ENCODE measurements at regions not wholly inside any gene's neighbourhood (a gene's known extent, or its start where the extent isn't known, plus 50 kb on each side); places are given as distances from the start of the nearest gene placed in this dataset.

DNA sequence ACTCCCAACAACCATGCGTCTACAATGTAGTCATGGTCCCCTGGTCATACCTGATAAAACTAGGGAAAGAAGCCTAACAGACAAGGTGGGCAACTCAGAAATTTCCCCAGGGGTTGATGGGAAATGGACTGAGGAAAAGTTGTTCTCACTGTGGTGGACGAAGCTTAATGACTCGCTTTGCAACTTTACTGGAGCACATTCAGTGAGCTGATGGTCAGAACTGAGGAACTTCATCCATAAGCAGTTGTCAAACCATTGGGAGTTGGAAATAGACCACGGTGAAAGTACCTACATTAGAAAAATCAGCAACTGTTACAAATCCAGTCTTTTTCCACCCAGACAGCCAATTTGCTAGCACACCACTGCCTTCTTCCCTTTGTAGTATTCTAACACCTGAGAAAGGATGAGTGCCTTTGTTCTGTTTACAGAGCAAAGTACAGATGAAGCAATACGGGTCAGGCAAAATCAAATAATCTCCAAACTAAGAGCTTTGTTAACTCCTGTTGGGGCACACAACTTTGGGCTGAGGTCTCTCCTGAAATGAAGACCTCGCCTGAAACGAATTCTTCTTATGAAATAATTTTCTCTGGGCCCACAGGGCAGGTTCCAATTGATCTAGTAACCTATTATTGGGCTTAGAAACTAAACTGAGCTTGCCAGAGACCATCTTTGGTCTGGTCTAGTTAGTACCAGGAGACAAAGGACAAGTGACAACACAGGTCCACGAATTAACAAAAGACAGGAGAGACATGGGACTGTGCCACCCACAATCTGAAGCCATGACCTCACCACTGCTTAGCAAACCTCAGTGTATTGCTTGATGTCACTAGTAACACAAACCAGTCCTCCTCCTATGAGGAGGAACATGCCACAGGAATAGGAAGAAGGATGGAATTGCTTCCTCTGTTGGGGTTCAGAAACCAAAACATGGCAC is 58.9 kb upstream of the NFKB1 start (continued):
- no peak for TF ChIP-seq XRCC5 (optimal IDR thresholded peaks at IDR 0.05; ENCODE audit: low read length)
- TF ChIP-seq PPARG (CRISPR knock-in tag; conservative IDR thresholded peaks at IDR 0.05): peak; percentile 79
- 0 out of 2 replicates have a peak, but pooled peaks have one; percentile 33 for TF ChIP-seq MEF2D (CRISPR knock-in tag; IDR thresholded peaks at IDR 0.05)
- peak; percentile 71; the same call in 1 of the 2 replicates for TF ChIP-seq ZSCAN9 (CRISPR knock-in tag; IDR thresholded peaks at IDR 0.05; ENCODE audit: borderline replicate concordance)
- no peak for TF ChIP-seq GLI4 (CRISPR knock-in tag; IDR thresholded peaks at IDR 0.05; ENCODE audit: borderline replicate concordance)
- no peak for TF ChIP-seq ZNF619 (CRISPR knock-in tag; IDR thresholded peaks at IDR 0.05)
- TF ChIP-seq SMARCE1 (IDR thresholded peaks at IDR 0.05; ENCODE audit: borderline replicate concordance): no peak
- TF ChIP-seq, protein P1, sequence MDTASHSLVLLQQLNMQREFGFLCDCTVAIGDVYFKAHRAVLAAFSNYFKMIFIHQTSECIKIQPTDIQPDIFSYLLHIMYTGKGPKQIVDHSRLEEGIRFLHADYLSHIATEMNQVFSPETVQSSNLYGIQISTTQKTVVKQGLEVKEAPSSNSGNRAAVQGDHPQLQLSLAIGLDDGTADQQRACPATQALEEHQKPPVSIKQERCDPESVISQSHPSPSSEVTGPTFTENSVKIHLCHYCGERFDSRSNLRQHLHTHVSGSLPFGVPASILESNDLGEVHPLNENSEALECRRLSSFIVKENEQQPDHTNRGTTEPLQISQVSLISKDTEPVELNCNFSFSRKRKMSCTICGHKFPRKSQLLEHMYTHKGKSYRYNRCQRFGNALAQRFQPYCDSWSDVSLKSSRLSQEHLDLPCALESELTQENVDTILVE (CRISPR knock-in tag; IDR thresholded peaks at IDR 0.05): peak; percentile 62; the same call in 1 of the 2 replicates
- TF ChIP-seq ZNF558 (CRISPR knock-in tag; IDR thresholded peaks at IDR 0.05; ENCODE audit: borderline replicate concordance): no peak
- TF ChIP-seq KLF11 (CRISPR knock-in tag; IDR thresholded peaks at IDR 0.05): 0 out of 2 replicates have a peak, but pooled peaks have one; percentile 74
- TF ChIP-seq ATM (IDR thresholded peaks at IDR 0.05; ENCODE audit: borderline replicate concordance): no peak
- no peak for TF ChIP-seq ZNF10 (CRISPR knock-in tag; IDR thresholded peaks at IDR 0.05; ENCODE audit: borderline replicate concordance, low read depth)
- TF ChIP-seq, protein P2, sequence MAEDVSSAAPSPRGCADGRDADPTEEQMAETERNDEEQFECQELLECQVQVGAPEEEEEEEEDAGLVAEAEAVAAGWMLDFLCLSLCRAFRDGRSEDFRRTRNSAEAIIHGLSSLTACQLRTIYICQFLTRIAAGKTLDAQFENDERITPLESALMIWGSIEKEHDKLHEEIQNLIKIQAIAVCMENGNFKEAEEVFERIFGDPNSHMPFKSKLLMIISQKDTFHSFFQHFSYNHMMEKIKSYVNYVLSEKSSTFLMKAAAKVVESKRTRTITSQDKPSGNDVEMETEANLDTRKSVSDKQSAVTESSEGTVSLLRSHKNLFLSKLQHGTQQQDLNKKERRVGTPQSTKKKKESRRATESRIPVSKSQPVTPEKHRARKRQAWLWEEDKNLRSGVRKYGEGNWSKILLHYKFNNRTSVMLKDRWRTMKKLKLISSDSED (CRISPR knock-in tag; IDR thresholded peaks at IDR 0.05): no peak
- TF ChIP-seq, protein P3, sequence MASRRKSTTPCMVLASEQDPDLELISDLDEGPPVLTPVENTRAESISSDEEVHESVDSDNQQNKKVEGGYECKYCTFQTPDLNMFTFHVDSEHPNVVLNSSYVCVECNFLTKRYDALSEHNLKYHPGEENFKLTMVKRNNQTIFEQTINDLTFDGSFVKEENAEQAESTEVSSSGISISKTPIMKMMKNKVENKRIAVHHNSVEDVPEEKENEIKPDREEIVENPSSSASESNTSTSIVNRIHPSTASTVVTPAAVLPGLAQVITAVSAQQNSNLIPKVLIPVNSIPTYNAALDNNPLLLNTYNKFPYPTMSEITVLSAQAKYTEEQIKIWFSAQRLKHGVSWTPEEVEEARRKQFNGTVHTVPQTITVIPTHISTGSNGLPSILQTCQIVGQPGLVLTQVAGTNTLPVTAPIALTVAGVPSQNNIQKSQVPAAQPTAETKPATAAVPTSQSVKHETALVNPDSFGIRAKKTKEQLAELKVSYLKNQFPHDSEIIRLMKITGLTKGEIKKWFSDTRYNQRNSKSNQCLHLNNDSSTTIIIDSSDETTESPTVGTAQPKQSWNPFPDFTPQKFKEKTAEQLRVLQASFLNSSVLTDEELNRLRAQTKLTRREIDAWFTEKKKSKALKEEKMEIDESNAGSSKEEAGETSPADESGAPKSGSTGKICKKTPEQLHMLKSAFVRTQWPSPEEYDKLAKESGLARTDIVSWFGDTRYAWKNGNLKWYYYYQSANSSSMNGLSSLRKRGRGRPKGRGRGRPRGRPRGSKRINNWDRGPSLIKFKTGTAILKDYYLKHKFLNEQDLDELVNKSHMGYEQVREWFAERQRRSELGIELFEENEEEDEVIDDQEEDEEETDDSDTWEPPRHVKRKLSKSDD (CRISPR knock-in tag; IDR thresholded peaks at IDR 0.05; ENCODE audit: low read depth): no peak
- no peak for TF ChIP-seq RFX1 (IDR thresholded peaks at IDR 0.05)
- TF ChIP-seq ZNF614 (CRISPR knock-in tag; IDR thresholded peaks at IDR 0.05; ENCODE audit: borderline replicate concordance): 0 out of 2 replicates have a peak, but pooled peaks have one; percentile 28
- TF ChIP-seq, protein P4, sequence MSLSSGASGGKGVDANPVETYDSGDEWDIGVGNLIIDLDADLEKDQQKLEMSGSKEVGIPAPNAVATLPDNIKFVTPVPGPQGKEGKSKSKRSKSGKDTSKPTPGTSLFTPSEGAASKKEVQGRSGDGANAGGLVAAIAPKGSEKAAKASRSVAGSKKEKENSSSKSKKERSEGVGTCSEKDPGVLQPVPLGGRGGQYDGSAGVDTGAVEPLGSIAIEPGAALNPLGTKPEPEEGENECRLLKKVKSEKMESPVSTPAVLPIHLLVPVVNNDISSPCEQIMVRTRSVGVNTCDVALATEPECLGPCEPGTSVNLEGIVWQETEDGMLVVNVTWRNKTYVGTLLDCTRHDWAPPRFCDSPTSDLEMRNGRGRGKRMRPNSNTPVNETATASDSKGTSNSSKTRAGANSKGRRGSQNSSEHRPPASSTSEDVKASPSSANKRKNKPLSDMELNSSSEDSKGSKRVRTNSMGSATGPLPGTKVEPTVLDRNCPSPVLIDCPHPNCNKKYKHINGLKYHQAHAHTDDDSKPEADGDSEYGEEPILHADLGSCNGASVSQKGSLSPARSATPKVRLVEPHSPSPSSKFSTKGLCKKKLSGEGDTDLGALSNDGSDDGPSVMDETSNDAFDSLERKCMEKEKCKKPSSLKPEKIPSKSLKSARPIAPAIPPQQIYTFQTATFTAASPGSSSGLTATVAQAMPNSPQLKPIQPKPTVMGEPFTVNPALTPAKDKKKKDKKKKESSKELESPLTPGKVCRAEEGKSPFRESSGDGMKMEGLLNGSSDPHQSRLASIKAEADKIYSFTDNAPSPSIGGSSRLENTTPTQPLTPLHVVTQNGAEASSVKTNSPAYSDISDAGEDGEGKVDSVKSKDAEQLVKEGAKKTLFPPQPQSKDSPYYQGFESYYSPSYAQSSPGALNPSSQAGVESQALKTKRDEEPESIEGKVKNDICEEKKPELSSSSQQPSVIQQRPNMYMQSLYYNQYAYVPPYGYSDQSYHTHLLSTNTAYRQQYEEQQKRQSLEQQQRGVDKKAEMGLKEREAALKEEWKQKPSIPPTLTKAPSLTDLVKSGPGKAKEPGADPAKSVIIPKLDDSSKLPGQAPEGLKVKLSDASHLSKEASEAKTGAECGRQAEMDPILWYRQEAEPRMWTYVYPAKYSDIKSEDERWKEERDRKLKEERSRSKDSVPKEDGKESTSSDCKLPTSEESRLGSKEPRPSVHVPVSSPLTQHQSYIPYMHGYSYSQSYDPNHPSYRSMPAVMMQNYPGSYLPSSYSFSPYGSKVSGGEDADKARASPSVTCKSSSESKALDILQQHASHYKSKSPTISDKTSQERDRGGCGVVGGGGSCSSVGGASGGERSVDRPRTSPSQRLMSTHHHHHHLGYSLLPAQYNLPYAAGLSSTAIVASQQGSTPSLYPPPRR (CRISPR knock-in tag; IDR thresholded peaks at IDR 0.05; ENCODE audit: borderline replicate concordance): peak; percentile 64; the same call in 1 of the 2 replicates
- no peak for TF ChIP-seq MLLT10 (CRISPR knock-in tag; IDR thresholded peaks at IDR 0.05)

All from HepG2 (cell line).